ENCODE measurements at regions not wholly inside any gene's neighbourhood (a gene's known extent, or its start where the extent isn't known, plus 50 kb on each side); places are given as distances from the start of the nearest gene placed in this dataset.

GRCh38 chr5:105817914-105818313, 1852.8 kb downstream of the EFNA5 start:
- no peak for TF ChIP-seq CTCF (IDR thresholded peaks at IDR 0.05; ENCODE audit: low read length)
- no peak for TF ChIP-seq EZH2 (IDR thresholded peaks at IDR 0.05; ENCODE audit: borderline replicate concordance, low read length)
